OCI-M1 (cell line): ENCODE measurements at regions not wholly inside any gene's neighbourhood (a gene's known extent, or its start where the extent isn't known, plus 50 kb on each side); places are given as distances from the start of the nearest gene placed in this dataset.

Experiments used
- DNase-seq: peaks from one replicate; lab custom pipeline; 2025; lab: John Stamatoyannopoulos, UW

DNA sequence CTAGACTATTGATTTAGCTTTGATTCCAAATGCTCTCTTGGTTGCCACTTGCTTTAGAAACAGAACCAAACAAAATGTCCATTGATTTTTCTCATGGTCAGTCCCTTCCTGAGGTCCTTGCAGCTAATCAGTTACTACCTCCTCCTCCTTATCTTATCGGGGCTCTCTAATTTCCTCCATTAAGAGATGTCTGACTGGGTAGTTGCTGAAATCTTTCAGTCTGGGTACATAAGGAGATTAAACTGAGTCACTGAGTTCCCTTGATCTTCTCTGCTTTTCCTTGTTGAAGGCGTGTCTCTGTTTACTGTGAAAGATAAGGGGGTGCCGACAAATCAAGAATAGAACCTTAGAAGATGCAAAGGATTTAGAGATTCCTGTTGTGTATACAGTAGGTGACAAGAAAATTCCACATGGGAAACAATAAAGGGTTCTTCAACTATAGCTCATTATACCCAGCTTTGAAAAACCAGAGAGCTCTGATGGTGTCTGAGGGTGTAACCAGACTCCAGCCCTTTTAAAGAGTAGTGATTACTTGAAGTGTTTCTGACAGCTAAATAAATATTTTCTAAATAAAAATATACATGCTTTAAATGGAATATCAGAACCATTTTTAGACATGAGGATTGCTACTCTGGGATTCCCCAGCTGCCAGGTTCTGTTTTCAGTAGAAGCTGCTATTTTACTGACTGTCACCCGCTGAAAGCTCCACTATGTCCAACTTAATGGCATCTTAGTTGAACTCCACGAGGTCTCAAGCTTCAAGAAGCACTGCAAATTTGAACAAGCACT, 791.3 kb upstream of the SOX9 start:
- DNase-seq, result no peak

- DNase-seq, result no peak
These were observed 790.8 kb upstream of the SOX9 start for GRCh38 chr17:71330099-71330375.

DNA sequence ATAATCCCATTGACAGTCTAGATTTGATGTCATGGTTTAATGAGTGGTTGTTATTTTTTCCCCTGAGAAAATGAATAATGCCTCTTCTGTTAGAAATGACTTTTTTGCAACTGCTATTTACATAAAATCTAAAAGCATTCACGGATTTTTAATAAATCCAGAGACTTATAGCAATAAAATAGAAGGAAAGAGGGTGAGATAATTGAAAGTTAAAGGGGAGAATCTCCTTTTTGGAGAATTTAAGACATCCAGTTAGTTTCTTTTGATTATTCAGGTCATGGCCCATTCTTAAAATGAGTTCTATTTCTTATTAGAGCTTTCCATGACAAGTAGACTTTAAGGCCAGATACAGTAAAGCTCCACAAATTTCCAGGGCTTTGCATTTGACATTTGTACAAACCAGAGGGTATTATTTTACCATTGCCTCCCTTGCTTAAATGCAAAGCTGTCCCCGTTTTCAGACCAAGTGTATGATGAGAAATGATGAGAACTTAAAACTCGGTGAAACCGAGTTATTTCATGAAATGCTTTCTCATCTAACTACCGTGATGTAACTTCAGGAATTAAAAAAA, 789.0 kb upstream of the SOX9 start:
- DNase-seq, result no peak

- no peak for DNase-seq
These were observed 786.6 kb upstream of the SOX9 start for GRCh38 chr17:71334048-71334751.

- DNase-seq, result no peak
These were observed 785.6 kb upstream of the SOX9 start for GRCh38 chr17:71335212-71335611.

GRCh38 chr17:71337938-71338337, 782.9 kb upstream of the SOX9 start:
- DNase-seq, result peak; percentile 5

GRCh38 chr17:71338396-71338795, 782.4 kb upstream of the SOX9 start:
- DNase-seq, result peak; percentile 15

GRCh38 chr17:71339206-71339605, 781.6 kb upstream of the SOX9 start:
- no peak for DNase-seq

GRCh38 chr17:71342737-71343136, 778.1 kb upstream of the SOX9 start:
- DNase-seq, result no peak

DNA sequence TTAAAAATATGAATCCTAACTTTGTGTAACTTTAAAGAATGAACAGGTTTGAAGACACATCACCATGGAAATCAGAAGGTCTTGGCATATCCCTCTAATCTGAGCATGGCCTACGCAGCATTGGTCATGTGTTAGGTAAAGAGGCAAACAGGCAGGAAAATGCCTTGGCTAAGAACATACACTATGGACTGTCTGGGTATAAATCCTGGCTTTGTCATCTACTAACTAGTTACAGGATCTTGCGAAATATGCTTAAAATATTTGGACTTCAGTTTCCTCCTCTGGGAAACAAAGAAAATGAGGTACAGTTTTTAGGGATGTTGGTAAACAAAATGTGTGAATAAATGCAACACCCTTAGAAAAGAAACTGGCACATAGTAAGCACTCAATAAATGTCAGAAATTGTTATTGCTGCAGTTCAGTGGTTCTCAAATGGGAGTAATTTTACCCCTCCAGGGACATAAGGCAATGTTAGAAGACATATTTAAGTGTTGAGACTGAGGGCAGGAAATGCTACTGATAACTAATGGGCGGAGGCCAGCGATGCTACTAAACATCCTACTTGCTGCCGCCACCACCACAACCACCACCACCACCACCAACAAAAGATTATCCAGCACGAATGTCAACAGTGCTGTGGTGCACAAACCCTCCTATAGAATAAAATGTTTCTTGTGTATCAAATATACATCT, 770.8 kb upstream of the SOX9 start:
- DNase-seq, result no peak

GRCh38 chr17:71360301-71360700, 760.5 kb upstream of the SOX9 start:
- no peak for DNase-seq

GRCh38 chr17:71361656-71362450, 759.0 kb upstream of the SOX9 start:
- no peak for DNase-seq

GRCh38 chr17:71363661-71364060, 757.2 kb upstream of the SOX9 start:
- DNase-seq, result no peak

DNA sequence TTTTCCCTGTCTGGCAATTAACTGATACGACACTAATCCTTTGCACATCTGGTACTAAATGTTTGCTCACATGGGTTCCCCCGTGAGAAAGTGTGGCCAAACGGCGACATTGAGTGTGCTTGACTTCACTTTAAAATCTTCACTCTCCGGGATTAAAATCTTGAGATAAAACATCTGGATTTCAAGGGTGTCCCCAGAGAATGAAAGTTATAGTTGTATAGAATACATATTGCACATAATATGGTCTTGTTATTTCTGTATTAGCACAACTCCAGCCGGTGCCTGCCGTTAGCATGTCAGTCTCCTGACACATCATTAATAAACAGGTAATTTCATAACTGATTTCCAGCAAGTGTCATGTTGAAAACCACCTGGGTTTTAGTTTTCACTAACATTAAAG, 749.0 kb upstream of the SOX9 start:
- DNase-seq, result no peak

- DNase-seq, result no peak
These were observed 744.9 kb upstream of the SOX9 start for GRCh38 chr17:71375948-71376347.

GRCh38 chr17:71376933-71377332, 743.9 kb upstream of the SOX9 start:
- no peak for DNase-seq

- no peak for DNase-seq
These were observed 742.8 kb upstream of the SOX9 start for GRCh38 chr17:71378036-71378435.

GRCh38 chr17:71378741-71379140, 742.1 kb upstream of the SOX9 start:
- no peak for DNase-seq

- DNase-seq, result no peak
These were observed 741.3 kb upstream of the SOX9 start for GRCh38 chr17:71379512-71379911.

DNA sequence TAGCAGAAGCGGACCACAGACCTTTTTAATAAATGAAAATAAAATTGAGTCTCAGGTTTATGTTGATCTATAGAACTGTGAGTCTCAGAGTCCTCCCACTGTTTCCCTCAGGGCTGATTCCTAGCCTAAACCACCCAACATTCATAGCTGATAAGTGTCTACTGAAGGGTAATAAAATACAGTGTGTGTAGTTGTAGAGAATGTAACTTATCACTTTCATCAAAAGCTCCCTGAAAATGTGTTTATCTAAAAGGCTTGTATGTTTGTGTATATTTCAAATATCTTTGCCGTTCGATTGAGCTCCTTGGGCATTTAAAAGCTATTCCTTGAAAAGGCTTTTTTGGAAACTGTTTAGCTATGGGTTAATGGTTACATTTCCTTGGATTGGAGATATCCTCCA, 740.3 kb upstream of the SOX9 start:
- DNase-seq, result no peak

DNA sequence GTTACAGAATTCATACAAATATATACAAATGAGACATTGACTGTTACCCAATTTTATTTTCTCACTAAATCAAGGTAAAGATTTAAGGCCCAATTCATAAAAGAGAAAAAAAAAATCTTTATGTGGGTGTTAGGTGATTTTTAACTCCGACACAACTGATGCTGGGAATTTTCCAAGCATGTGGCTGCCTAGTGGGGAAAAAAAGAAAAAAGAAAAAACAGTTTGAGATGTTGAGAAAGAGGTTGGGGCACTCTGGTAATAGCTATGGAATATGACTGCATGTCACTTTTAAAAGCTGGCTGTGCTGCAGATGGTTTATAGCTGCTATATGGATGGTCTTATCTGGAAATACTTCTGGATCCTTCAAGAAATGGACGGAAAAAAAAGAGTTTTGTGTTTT, 739.9 kb upstream of the SOX9 start:
- DNase-seq, result no peak

- DNase-seq, result no peak
These were observed 737.7 kb upstream of the SOX9 start for GRCh38 chr17:71383091-71383490.
